HCT116 (cell line): ENCODE measurements at regions not wholly inside any gene's neighbourhood (a gene's known extent, or its start where the extent isn't known, plus 50 kb on each side); places are given as distances from the start of the nearest gene placed in this dataset.

Experiments used
- ATAC-seq: fragments of 200-7000 bp; cut with Tn5 transposase; 2 replicates; pipeline ENCODE4 v1.9.1; 2020; ENCODE audit warnings: mild to moderate bottlenecking, moderate library complexity
- BruUV-seq: library from RNA; stranded (reverse); fragments of 400-500 nt; replicated peaks from 2 replicates; lab custom pipeline; 2021; lab: Mats Ljungman, UMichigan
- CTCF ChIA-PET: fragments of 300-600 bp; sonication (Branson Sonifier 250); formaldehyde crosslinking; loops from one replicate; lab custom pipeline; 2021; ENCODE audit warnings: antibody characterized with exemption; lab: Charles Lee
- POLR2A ChIA-PET: fragments of 300-600, 350-600 bp; sonication (Branson Sonifier 250); formaldehyde crosslinking; loops from one replicate; lab custom pipeline; 2021; ENCODE audit warnings: antibody characterized with exemption; lab: Charles Lee
- RAD21 ChIA-PET, 2 experiments: fragments of 300-600 bp; sonication (Branson Sonifier 250); formaldehyde crosslinking; loops; one replicate each; lab custom pipeline; 2023; ENCODE audit warnings: low total read pairs in 2 of 2; ENCODE audit not compliant: uncharacterized antibody in 2 of 2, unreplicated experiment in 2 of 2, low non-redundant PET in 1 of 2; lab: Charles Lee
- DNase-seq: peaks from one replicate; pipeline ENCODE4 v3.0.0-alpha.2; 2010; ENCODE audit warnings: low read depth, low spot score
- H2AFZ ChIP-seq: fragments of 200-600 bp; shearing (Covaris generic), sonication (generic); 2 replicates; pipeline ENCODE4 v1.6.1; 2017; ENCODE audit warnings: low read depth, mixed run types, mixed read lengths, antibody characterized with exemption, low read length; ENCODE audit not compliant: poor library complexity, severe bottlenecking
- H3K27ac ChIP-seq: 2 replicates; pipeline ENCODE4 v1.5.1; 2012; ENCODE audit warnings: low read depth, low read length
- H3K27me3 ChIP-seq: fragments of 200-600 bp; sonication (generic); 2 replicates; pipeline ENCODE4 v1.6.1; 2016; ENCODE audit warnings: mixed run types, low read length, mixed read lengths; ENCODE audit not compliant: insufficient read depth
- H3K36me3 ChIP-seq, 2 experiments: fragments of 200-500 bp in 1 of 2; fragments of 200-600 bp in 1 of 2; sonication (Bioruptor generic) in 1 of 2; sonication (generic) in 1 of 2; 2 replicates each; pipeline versions ENCODE4 v1.5.1 to v1.6.1; 2014 to 2016; ENCODE audit warnings: low read length in 2 of 2, inconsistent platforms in 1 of 2, mixed read lengths in 1 of 2, mixed run types in 1 of 2; ENCODE audit not compliant: insufficient read depth in 2 of 2, control insufficient read depth in 1 of 2
- H3K4me1 ChIP-seq, 2 experiments: fragments of 200-600 bp in 1 of 2; sonication (generic) in 1 of 2; 2 replicates each; pipeline versions ENCODE4 v1.5.1 to v1.6.1; 2012 to 2017; ENCODE audit warnings: low read length in 2 of 2, inconsistent platforms in 1 of 2, mild to moderate bottlenecking in 1 of 2, mixed read lengths in 1 of 2, mixed run types in 1 of 2, moderate library complexity in 1 of 2; ENCODE audit not compliant: insufficient read depth in 2 of 2, control insufficient read depth in 1 of 2
- H3K4me2 ChIP-seq: fragments of 200-600 bp; sonication (generic); 2 replicates; pipeline ENCODE4 v1.6.1; 2017; ENCODE audit warnings: mixed run types, low read length, mixed read lengths
- H3K4me3 ChIP-seq, 2 experiments: fragments of 200-600 bp in 1 of 2; sonication (generic) in 1 of 2; replicated peaks in 1 of 2; 2 replicates each; pipeline ENCODE4 v1.5.1; 2011 to 2016; ENCODE audit warnings: low read length in 2 of 2, control low read depth in 1 of 2, low read depth in 1 of 2, mild to moderate bottlenecking in 1 of 2, mixed read lengths in 1 of 2, mixed run types in 1 of 2
- H3K79me2 ChIP-seq: fragments of 200-600 bp; sonication (generic); 2 replicates; pipeline ENCODE4 v1.6.1; 2017; ENCODE audit warnings: mild to moderate bottlenecking, mixed run types, low read length, moderate library complexity, mixed read lengths; ENCODE audit not compliant: insufficient read depth
- H3K9ac ChIP-seq: fragments of 200-600 bp; sonication (generic); 2 replicates; pipeline ENCODE4 v1.6.1; 2016; ENCODE audit warnings: low read length, mixed read lengths
- H3K9me2 ChIP-seq: fragments of 200-600 bp; sonication (generic), shearing (Covaris generic); 2 replicates; pipeline ENCODE4 v1.6.1; 2017; ENCODE audit warnings: mixed run types, mild to moderate bottlenecking, moderate library complexity; ENCODE audit not compliant: insufficient read depth
- H3K9me3 ChIP-seq, 2 experiments: fragments of 200-500 bp in 1 of 2; fragments of 200-600 bp in 1 of 2; sonication (Bioruptor generic) in 1 of 2; sonication (generic) in 1 of 2; 2 replicates each; pipeline ENCODE4 v1.6.1; 2014 to 2017; ENCODE audit warnings: low read length in 2 of 2, mixed read lengths in 2 of 2, inconsistent platforms in 1 of 2, low read depth in 1 of 2, mild to moderate bottlenecking in 1 of 2, mixed run types in 1 of 2, moderate library complexity in 1 of 2; ENCODE audit not compliant: control insufficient read depth in 1 of 2, insufficient read depth in 1 of 2
- H4K20me1 ChIP-seq: fragments of 200-600 bp; sonication (generic), shearing (Covaris generic); 2 replicates; pipeline ENCODE4 v1.6.1; 2017; ENCODE audit warnings: mixed run types, mild to moderate bottlenecking, moderate library complexity; ENCODE audit not compliant: insufficient read depth
- CBX3 ChIP-seq: IDR thresholded peaks from 2 replicates; pipeline ENCODE4 v1.6.1; 2012; ENCODE audit warnings: low read depth
- CEBPB ChIP-seq: IDR thresholded peaks from 2 replicates; pipeline ENCODE4 v1.6.1; 2012; ENCODE audit warnings: low read depth
- EGR1 ChIP-seq: IDR thresholded peaks from 2 replicates; pipeline ENCODE4 v1.6.1; 2012; ENCODE audit warnings: low read depth
- EZH2 ChIP-seq: fragments of 200-600 bp; sonication (generic); IDR thresholded peaks from 2 replicates; pipeline ENCODE4 v1.6.1; 2017; ENCODE audit warnings: antibody characterized with exemption, mixed run types
- FOSL1 ChIP-seq: IDR thresholded peaks from 2 replicates; pipeline ENCODE4 v1.6.1; 2012; ENCODE audit warnings: low read depth
- POLR2A ChIP-seq: IDR thresholded peaks from 2 replicates; pipeline ENCODE4 v1.7.0; 2011; ENCODE audit warnings: borderline replicate concordance; ENCODE audit not compliant: insufficient read depth, insufficient read length; ENCODE audit errors: extremely low read depth
- POLR2AphosphoS5 ChIP-seq: IDR thresholded peaks from 2 replicates; pipeline ENCODE4 v1.6.1; 2011; ENCODE audit warnings: mild to moderate bottlenecking, low read depth, low read length, moderate library complexity
- RAD21 ChIP-seq: IDR thresholded peaks from 2 replicates; pipeline ENCODE4 v1.6.1; 2012; ENCODE audit warnings: low read depth, mild to moderate bottlenecking
- SIN3A ChIP-seq: IDR thresholded peaks from 2 replicates; pipeline ENCODE4 v1.6.1; 2012; ENCODE audit warnings: low read depth
- SP1 ChIP-seq: IDR thresholded peaks from 2 replicates; pipeline ENCODE4 v1.6.1; 2012; ENCODE audit warnings: low read depth
- TCF7L2 ChIP-seq: IDR thresholded peaks from 2 replicates; pipeline ENCODE4 v1.7.0; 2011; ENCODE audit warnings: borderline replicate concordance, inconsistent platforms; ENCODE audit not compliant: insufficient read depth, insufficient read length; ENCODE audit errors: extremely low read depth
- YY1 ChIP-seq: IDR thresholded peaks from 2 replicates; pipeline ENCODE4 v1.6.1; 2011; ENCODE audit warnings: low read length, low read depth, moderate library complexity, mild to moderate bottlenecking; ENCODE audit not compliant: insufficient replicate concordance; ENCODE audit errors: extremely low read depth
- ZFX ChIP-seq: fragments of 450-650 bp; IDR thresholded peaks from 2 replicates; pipeline ENCODE4 v1.6.1; 2017
- ZNF274 ChIP-seq: fragments of 200-500 bp; sonication (Bioruptor generic); IDR thresholded peaks from 2 replicates; pipeline ENCODE4 v1.6.1; 2014; ENCODE audit warnings: mild to moderate bottlenecking, low read depth, low read length, inconsistent platforms
- intact Hi-C: fragments of 100-400 bp; cut with micrococcal nuclease; formaldehyde crosslinking; loops from 2 replicates; pipeline ENCODE4 v1.10.0; 2022
- TF ChIP-seq, protein P1 (sequence below): IDR thresholded peaks from 2 replicates; pipeline ENCODE4 v1.6.1; 2012; ENCODE audit warnings: low read depth
- TF ChIP-seq, protein P2 (sequence below): IDR thresholded peaks from 2 replicates; pipeline ENCODE4 v1.6.1; 2012
- TF ChIP-seq, protein P3 (sequence below): IDR thresholded peaks from 2 replicates; pipeline ENCODE4 v1.6.1; 2012
- TF ChIP-seq, protein P4 (sequence below), 3 experiments: fragments of 200-600 bp in 1 of 3; sonication (generic) in 1 of 3; IDR thresholded peaks in 2 of 3; conservative IDR thresholded peaks in 1 of 3; 2 replicates each; pipeline ENCODE4 v1.5.1; 2012 to 2017; ENCODE audit warnings: low read depth in 2 of 3, low read length in 2 of 3, antibody characterized with exemption in 1 of 3, borderline replicate concordance in 1 of 3, control low read depth in 1 of 3, mild to moderate bottlenecking in 1 of 3, mixed read lengths in 1 of 3, mixed run types in 1 of 3, moderate library complexity in 1 of 3; ENCODE audit not compliant: insufficient read depth in 1 of 3

DNA sequence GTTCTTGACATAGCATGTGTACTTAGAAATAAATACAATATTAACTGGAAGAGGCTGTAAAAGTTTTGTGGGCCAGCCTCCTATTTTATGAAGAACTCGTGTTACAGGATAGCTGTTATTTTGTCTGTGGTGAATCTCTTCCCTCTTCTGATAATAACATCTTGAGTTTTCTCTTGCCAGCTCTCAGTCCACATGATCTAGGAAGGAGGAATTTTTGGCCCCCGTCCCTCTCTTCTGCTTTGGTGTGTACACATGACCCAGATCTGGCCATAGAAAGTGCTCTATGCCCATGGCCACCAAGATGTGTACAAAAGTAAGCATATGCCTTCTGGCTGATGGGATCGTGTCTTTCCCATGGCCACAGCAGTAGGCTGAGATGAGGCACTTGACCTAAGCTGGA is 108.0 kb upstream of the LEF1 start:
- H3K4me2 ChIP-seq = no peak overlapping the region
- TF ChIP-seq EGR1 (no peak), TCF7L2 (no peak), SIN3A (no peak), ZNF274 (no peak), POLR2AphosphoS5 (no peak), ZFX (no peak), FOSL1 (no peak), SP1 (no peak), POLR2A (no peak), CEBPB (no peak), YY1 (no peak), RAD21 (no peak), EZH2 (no peak), CBX3 (no peak)
- TF ChIP-seq, protein P1, sequence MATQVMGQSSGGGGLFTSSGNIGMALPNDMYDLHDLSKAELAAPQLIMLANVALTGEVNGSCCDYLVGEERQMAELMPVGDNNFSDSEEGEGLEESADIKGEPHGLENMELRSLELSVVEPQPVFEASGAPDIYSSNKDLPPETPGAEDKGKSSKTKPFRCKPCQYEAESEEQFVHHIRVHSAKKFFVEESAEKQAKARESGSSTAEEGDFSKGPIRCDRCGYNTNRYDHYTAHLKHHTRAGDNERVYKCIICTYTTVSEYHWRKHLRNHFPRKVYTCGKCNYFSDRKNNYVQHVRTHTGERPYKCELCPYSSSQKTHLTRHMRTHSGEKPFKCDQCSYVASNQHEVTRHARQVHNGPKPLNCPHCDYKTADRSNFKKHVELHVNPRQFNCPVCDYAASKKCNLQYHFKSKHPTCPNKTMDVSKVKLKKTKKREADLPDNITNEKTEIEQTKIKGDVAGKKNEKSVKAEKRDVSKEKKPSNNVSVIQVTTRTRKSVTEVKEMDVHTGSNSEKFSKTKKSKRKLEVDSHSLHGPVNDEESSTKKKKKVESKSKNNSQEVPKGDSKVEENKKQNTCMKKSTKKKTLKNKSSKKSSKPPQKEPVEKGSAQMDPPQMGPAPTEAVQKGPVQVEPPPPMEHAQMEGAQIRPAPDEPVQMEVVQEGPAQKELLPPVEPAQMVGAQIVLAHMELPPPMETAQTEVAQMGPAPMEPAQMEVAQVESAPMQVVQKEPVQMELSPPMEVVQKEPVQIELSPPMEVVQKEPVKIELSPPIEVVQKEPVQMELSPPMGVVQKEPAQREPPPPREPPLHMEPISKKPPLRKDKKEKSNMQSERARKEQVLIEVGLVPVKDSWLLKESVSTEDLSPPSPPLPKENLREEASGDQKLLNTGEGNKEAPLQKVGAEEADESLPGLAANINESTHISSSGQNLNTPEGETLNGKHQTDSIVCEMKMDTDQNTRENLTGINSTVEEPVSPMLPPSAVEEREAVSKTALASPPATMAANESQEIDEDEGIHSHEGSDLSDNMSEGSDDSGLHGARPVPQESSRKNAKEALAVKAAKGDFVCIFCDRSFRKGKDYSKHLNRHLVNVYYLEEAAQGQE = no peak
- TF ChIP-seq, protein P2, sequence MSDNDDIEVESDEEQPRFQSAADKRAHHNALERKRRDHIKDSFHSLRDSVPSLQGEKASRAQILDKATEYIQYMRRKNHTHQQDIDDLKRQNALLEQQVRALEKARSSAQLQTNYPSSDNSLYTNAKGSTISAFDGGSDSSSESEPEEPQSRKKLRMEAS = no peak
- TF ChIP-seq, protein P3, sequence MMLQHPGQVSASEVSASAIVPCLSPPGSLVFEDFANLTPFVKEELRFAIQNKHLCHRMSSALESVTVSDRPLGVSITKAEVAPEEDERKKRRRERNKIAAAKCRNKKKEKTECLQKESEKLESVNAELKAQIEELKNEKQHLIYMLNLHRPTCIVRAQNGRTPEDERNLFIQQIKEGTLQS = no peak
- TF ChIP-seq, protein P4, sequence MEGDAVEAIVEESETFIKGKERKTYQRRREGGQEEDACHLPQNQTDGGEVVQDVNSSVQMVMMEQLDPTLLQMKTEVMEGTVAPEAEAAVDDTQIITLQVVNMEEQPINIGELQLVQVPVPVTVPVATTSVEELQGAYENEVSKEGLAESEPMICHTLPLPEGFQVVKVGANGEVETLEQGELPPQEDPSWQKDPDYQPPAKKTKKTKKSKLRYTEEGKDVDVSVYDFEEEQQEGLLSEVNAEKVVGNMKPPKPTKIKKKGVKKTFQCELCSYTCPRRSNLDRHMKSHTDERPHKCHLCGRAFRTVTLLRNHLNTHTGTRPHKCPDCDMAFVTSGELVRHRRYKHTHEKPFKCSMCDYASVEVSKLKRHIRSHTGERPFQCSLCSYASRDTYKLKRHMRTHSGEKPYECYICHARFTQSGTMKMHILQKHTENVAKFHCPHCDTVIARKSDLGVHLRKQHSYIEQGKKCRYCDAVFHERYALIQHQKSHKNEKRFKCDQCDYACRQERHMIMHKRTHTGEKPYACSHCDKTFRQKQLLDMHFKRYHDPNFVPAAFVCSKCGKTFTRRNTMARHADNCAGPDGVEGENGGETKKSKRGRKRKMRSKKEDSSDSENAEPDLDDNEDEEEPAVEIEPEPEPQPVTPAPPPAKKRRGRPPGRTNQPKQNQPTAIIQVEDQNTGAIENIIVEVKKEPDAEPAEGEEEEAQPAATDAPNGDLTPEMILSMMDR (IDR thresholded peaks at IDR 0.05 in 2 of 3, conservative IDR thresholded peaks at IDR 0.05 in 1 of 3; ENCODE audit: borderline replicate concordance in 1 of 3, insufficient read depth in 1 of 3, low read depth in 2 of 3, low read length in 2 of 3) = no peak
- ChIA-PET RAD21 (no interaction called here), CTCF (no interaction called here), POLR2A (no interaction called here)
- H3K27me3 ChIP-seq = no peaks in the 10 kb centered on the region
- intact Hi-C loops = no loop called here
- H3K9ac ChIP-seq = no peak overlapping the region
- ATAC-seq = no peak
- H3K9me3 ChIP-seq = no peaks in the 10 kb centered on the region
- no peak overlapping the region for H3K27ac ChIP-seq
- H3K79me2 ChIP-seq = no peaks in the 10 kb centered on the region
- peaks cover 3% of the 10 kb centered on the region; the same call in 1 of the 2 replicates for H3K9me2 ChIP-seq
- no peak overlapping the region for H3K4me3 ChIP-seq
- no peak overlapping the region for H2AFZ ChIP-seq
- H3K4me1 ChIP-seq = no peaks in the 10 kb centered on the region
- no peaks in the 10 kb centered on the region for H4K20me1 ChIP-seq
- BruUV-seq = no TSS peak
- no peaks in the 10 kb centered on the region for H3K36me3 ChIP-seq
- DNase-seq = no peak
